Activated naive CD4-positive, alpha-beta T cell treated with anti-CD3 and anti-CD28 coated beads, Interleukin-2, amount 50 U/mL, for 24 hours (primary cell): ENCODE measurements at regions not wholly inside any gene's neighbourhood (a gene's known extent, or its start where the extent isn't known, plus 50 kb on each side); places are given as distances from the start of the nearest gene placed in this dataset.
"Not testable (repeated sequence)": the region's sequence is repeated elsewhere in the genome, so short reads cannot be mapped to it uniquely, and the experiment has no call there.

ENCODE experiments used
- H3K27ac Mint-ChIP-seq: one replicate; pipeline ENCODE4 v1.8.0; 2021; ENCODE audit warnings: mild to moderate bottlenecking, mixed read lengths
- H3K27me3 Mint-ChIP-seq: one replicate; pipeline ENCODE4 v1.8.0; 2021; ENCODE audit warnings: mixed read lengths
- H3K36me3 Mint-ChIP-seq: one replicate; pipeline ENCODE4 v1.8.0; 2021; ENCODE audit warnings: mixed read lengths
- H3K4me1 Mint-ChIP-seq: one replicate; pipeline ENCODE4 v1.8.0; 2021; ENCODE audit warnings: mixed read lengths
- H3K4me3 Mint-ChIP-seq: one replicate; pipeline ENCODE4 v1.8.0; 2021; ENCODE audit warnings: mild to moderate bottlenecking, mixed read lengths
- H3K9me3 Mint-ChIP-seq: one replicate; pipeline ENCODE4 v1.8.0; 2021; ENCODE audit warnings: mixed read lengths

- H3K27me3 Mint-ChIP-seq, H3K4me3 Mint-ChIP-seq, H3K36me3 Mint-ChIP-seq, H3K4me1 Mint-ChIP-seq, H3K27ac Mint-ChIP-seq: not testable (repeated sequence)
- H3K9me3 Mint-ChIP-seq, result peaks cover 18% of the 10 kb centered on the region
Observed at GRCh38 chr6:74594350-74594749, 611.5 kb downstream of the COL12A1 start.

DNA sequence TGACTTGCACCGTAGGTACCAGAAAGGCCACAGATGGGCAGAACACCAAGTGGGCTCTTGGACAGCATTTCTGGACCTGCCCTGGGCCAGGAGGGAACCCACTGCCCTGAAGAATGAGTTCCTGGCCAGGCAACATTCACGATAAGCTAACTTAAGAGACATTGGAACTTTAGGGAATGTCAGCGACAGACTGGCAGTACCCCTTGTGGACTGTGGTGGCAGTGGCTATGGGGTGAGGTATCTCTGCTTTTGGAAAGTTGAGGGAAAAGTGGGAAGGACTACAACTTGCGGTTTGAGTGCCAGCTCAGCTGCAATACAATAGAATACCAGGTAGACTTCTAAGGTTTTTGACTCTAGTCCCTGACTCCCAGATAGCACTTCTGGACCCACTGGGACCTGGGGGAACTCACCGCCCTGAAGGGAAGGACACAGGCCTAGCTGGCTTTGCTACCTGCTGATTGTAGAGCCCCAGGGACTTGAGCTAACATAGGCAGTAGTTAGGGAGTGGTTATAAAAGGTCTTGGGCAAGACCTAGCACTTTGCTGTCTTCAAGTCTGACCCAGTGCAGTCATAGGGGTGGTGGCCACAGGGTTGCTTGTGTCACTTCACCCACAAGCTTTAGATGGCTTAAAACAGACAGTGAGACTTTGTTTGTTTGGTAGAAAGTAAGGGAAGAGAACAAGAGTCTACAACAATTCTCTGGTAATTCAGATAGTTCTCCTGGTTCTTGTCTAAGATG lies 617.6 kb downstream of the COL12A1 start:
- H3K4me1 Mint-ChIP-seq, result no peaks in the 10 kb centered on the region
- H3K36me3 Mint-ChIP-seq, result no peaks in the 10 kb centered on the region
- no peak overlapping the region for H3K4me3 Mint-ChIP-seq
- H3K27ac Mint-ChIP-seq, result no peak overlapping the region
- H3K9me3 Mint-ChIP-seq, result peaks cover 28% of the 10 kb centered on the region
- no peaks in the 10 kb centered on the region for H3K27me3 Mint-ChIP-seq

GRCh38 chr6:74587386-74587785 lies 618.5 kb downstream of the COL12A1 start:
- Mint-ChIP-seq H3K4me3 (no peak overlapping the region), H3K9me3 (peaks cover 28% of the 10 kb centered on the region), H3K4me1 (no peaks in the 10 kb centered on the region), H3K36me3 (no peaks in the 10 kb centered on the region), H3K27me3 (no peaks in the 10 kb centered on the region), H3K27ac (no peak overlapping the region)

DNA sequence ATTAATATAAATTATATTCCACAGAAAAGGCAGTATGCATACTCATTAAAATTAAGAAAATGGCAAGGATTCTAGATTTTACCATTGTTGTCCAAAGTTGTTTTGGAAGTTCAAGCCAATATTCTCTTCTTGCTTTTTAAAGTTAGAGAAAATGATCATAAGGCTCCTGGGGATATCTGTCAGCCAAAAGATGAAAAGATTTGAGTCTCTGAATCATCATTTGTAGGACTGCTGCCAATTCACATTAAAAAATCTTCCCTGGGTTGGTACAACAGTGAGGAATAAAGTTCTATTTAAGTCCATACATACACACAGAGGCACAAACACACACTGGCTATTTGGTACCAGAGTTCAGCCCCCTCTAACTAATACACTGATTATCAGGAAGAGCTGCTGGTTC lies 620.1 kb downstream of the COL12A1 start:
- Mint-ChIP-seq H3K4me3 (no peak overlapping the region), H3K4me1 (no peaks in the 10 kb centered on the region)

DNA sequence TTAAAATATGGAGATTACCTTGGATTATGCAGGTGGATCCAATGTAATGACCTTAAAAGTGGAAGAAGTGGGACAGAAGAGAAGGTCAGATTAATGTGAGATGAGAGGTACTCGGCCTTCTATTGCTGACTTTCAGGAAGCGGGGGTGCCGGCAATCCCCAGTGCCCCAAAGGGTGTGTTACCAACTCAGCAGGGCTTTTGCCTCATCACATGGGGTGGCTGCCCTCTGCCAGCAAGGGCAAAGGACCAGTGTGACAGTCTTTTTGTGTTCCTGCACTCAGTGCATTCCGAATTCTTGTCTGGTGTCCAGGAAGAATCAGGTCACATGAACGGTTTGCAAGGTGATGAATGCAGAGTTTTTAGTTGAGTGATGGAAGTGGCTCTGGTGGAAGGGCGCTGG lies 624.2 kb downstream of the COL12A1 start:
- Mint-ChIP-seq H3K36me3 (no peaks in the 10 kb centered on the region), H3K27ac (no peak overlapping the region), H3K4me3 (no peak overlapping the region), H3K27me3 (no peaks in the 10 kb centered on the region), H3K4me1 (no peaks in the 10 kb centered on the region), H3K9me3 (peaks cover 7% of the 10 kb centered on the region)

More for the DNA sequence above, 620.1 kb downstream of the COL12A1 start:
- Mint-ChIP-seq H3K36me3 (no peaks in the 10 kb centered on the region), H3K9me3 (peaks cover 18% of the 10 kb centered on the region), H3K27me3 (no peaks in the 10 kb centered on the region), H3K27ac (no peak overlapping the region)

- H3K36me3 Mint-ChIP-seq, result no peaks in the 10 kb centered on the region
Observed at GRCh38 chr6:74579794-74580193, 626.1 kb downstream of the COL12A1 start.

GRCh38 chr6:74579047-74579446 lies 626.8 kb downstream of the COL12A1 start:
- H3K36me3 Mint-ChIP-seq, result no peaks in the 10 kb centered on the region
- H3K9me3 Mint-ChIP-seq, result no peaks in the 10 kb centered on the region
- H3K27me3 Mint-ChIP-seq, result no peaks in the 10 kb centered on the region
- no peak overlapping the region for H3K27ac Mint-ChIP-seq
- no peaks in the 10 kb centered on the region for H3K4me1 Mint-ChIP-seq
- H3K4me3 Mint-ChIP-seq, result no peak overlapping the region

More at GRCh38 chr6:74579794-74580193, 626.1 kb downstream of the COL12A1 start:
- Mint-ChIP-seq H3K9me3 (no peaks in the 10 kb centered on the region), H3K4me1 (no peaks in the 10 kb centered on the region), H3K27me3 (no peaks in the 10 kb centered on the region), H3K27ac (no peak overlapping the region), H3K4me3 (no peak overlapping the region)

DNA sequence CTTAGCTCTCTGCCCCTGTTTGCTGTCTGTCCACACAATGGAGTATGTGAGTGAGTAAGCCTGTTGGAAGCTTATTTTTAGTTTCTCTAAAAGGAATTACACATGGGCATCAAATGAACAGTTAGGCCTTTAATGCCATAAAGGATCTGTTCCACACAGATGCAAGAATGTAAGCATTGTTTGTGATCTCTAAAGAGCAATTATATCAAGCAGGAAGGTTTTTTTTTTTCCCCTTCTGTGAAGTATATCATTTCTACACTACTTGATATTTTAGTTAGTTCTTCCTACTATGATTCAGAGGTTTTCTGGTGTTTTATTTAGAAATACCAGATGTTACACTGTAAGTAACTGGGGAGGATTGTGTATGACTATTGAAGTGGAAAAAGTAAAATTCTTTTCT lies 627.5 kb downstream of the COL12A1 start:
- Mint-ChIP-seq H3K36me3 (no peaks in the 10 kb centered on the region), H3K27ac (no peak overlapping the region), H3K4me1 (no peaks in the 10 kb centered on the region), H3K27me3 (no peaks in the 10 kb centered on the region), H3K9me3 (no peaks in the 10 kb centered on the region), H3K4me3 (no peak overlapping the region)

DNA sequence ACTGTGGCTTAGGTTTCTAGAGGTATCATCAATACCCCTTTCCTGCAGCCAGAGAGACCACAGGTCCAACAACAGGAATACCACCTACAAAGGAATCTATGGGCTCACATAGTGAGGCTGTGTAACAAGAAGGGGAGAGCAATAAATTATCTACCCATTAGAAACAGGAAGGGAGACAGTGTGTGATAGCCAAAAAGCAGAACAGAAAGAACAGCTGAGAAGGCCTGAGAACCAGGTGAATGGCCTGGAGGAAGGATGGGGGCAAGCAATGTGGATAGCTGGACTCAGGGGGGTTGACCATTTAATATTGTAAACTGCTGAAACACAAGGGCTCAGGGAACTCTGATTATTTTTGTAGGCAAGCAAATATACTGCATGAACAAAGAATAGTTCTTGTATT lies 628.2 kb downstream of the COL12A1 start:
- H3K9me3 Mint-ChIP-seq, result no peaks in the 10 kb centered on the region
- H3K4me1 Mint-ChIP-seq, result no peaks in the 10 kb centered on the region
- no peak overlapping the region for H3K27ac Mint-ChIP-seq
- no peaks in the 10 kb centered on the region for H3K27me3 Mint-ChIP-seq
- no peaks in the 10 kb centered on the region for H3K36me3 Mint-ChIP-seq
- H3K4me3 Mint-ChIP-seq, result no peak overlapping the region

DNA sequence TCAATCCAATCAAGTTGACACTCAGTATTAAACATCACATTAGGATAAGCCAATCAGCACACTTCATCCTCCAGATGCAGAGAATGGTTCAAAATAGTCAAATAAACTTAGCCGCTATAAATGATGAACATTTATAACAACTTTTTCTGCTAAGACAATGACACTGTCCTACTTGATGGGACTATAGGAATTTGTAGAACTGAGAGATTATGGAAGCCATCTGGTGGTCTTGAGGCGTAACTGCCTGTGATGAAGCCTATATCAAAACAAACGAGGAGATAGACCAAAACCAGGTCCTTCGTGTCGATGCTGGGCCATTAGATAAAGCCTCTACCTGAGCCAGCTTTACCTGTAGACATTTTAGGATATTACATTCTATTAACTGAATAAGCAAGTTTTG lies 631.1 kb downstream of the COL12A1 start:
- H3K4me1 Mint-ChIP-seq, result no peaks in the 10 kb centered on the region

DNA sequence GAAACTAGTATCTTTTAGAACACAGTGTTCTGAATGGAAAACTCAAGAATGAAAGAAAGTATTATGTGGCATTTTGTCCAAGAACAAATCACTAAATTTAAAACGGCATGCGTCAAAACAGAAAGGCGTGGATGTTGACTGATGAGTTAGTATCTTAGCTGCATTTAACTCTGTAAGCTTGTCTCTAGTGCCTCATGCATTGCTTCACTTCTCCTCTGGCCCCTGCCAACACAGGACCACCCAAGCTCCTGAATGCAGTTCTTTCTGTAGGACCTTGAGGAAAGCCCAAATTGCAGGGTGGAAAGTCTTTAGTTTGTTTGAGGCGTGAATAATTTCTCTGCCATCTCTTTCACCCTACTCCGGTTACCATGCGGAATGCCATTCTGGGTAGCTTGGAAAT lies 632.2 kb downstream of the COL12A1 start:
- no peaks in the 10 kb centered on the region for H3K27me3 Mint-ChIP-seq
- no peak overlapping the region for H3K27ac Mint-ChIP-seq
- H3K36me3 Mint-ChIP-seq, result no peaks in the 10 kb centered on the region
- no peaks in the 10 kb centered on the region for H3K4me1 Mint-ChIP-seq
- H3K4me3 Mint-ChIP-seq, result no peak overlapping the region
- H3K9me3 Mint-ChIP-seq, result no peaks in the 10 kb centered on the region

More for the DNA sequence above, 631.1 kb downstream of the COL12A1 start:
- H3K27me3 Mint-ChIP-seq, result no peaks in the 10 kb centered on the region
- no peak overlapping the region for H3K4me3 Mint-ChIP-seq
- no peaks in the 10 kb centered on the region for H3K36me3 Mint-ChIP-seq
- no peaks in the 10 kb centered on the region for H3K9me3 Mint-ChIP-seq
- H3K27ac Mint-ChIP-seq, result no peak overlapping the region

- Mint-ChIP-seq H3K4me1 (no peaks in the 10 kb centered on the region), H3K4me3 (no peak overlapping the region), H3K27ac (no peak overlapping the region), H3K36me3 (no peaks in the 10 kb centered on the region), H3K9me3 (no peaks in the 10 kb centered on the region), H3K27me3 (no peaks in the 10 kb centered on the region)
Observed at GRCh38 chr6:74570044-74570443, 635.8 kb downstream of the COL12A1 start.

DNA sequence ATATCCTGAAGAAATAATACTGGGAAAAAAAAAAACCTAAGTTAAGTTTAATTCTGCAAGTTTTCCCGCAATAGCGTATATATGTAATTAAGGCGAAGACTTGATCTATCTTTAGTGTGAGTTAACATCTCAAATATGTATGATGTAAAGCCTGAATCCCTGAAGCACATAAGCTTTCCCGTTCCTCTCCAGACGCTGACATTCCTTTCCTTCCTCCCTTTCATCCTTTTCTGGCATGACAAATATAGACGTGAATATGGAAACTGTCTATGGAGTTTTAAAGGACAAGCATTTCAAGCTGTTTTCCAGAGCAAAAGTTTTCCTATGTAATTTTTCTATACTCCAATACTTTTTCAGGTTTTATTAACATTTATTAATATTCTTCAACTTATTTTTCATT lies 637.0 kb downstream of the COL12A1 start:
- no peaks in the 10 kb centered on the region for H3K27me3 Mint-ChIP-seq
- no peaks in the 10 kb centered on the region for H3K9me3 Mint-ChIP-seq
- no peaks in the 10 kb centered on the region for H3K36me3 Mint-ChIP-seq

DNA sequence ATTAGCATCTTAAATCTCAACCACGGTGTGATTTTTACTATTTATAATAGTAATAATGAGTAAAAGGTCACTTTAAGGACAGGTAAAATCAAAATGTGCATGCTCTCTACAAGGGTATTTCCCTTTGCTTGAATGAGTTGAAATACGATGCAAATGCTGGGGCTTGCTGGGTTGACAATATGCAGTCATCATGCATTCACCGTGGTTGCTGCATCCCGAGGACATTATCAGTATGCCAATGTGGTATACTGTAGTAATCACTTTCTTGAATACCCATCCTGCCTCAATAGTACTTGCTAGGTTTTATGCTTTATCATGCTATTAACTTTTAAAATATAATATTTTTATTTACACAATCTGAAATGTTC lies 637.9 kb downstream of the COL12A1 start:
- not testable (repeated sequence) for H3K27me3 Mint-ChIP-seq, H3K4me3 Mint-ChIP-seq, H3K27ac Mint-ChIP-seq, H3K36me3 Mint-ChIP-seq, H3K4me1 Mint-ChIP-seq, H3K9me3 Mint-ChIP-seq

More for the DNA sequence above, 637.0 kb downstream of the COL12A1 start:
- H3K4me3 Mint-ChIP-seq, result no peak overlapping the region
- H3K4me1 Mint-ChIP-seq, result no peaks in the 10 kb centered on the region
- no peak overlapping the region for H3K27ac Mint-ChIP-seq

GRCh38 chr6:74567281-74567922 lies 638.5 kb downstream of the COL12A1 start:
- no peaks in the 10 kb centered on the region for H3K27me3 Mint-ChIP-seq
- H3K27ac Mint-ChIP-seq, result no peak overlapping the region
- no peak overlapping the region for H3K4me3 Mint-ChIP-seq
- no peaks in the 10 kb centered on the region for H3K36me3 Mint-ChIP-seq
- no peaks in the 10 kb centered on the region for H3K4me1 Mint-ChIP-seq
- no peaks in the 10 kb centered on the region for H3K9me3 Mint-ChIP-seq

DNA sequence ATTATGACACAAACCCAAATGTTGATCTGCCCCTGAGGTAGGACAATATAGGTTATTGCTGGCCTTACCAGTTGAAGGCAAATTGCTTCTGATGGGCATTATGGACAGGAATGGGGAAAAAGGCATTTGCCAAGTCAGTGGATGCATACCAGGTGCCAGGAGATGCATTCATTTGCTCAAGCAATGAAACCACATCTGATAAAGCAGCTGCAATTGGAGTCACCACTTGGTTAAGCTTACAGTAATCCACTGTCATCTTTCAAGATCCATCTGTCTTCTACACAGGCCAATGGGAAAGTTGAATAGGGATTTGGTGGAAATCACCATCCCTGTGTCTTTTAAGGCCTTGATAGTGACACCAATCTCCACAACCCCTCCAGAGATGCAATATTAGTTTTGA lies 648.6 kb downstream of the COL12A1 start:
- Mint-ChIP-seq H3K4me3 (no peak overlapping the region), H3K9me3 (no peaks in the 10 kb centered on the region), H3K27me3 (no peaks in the 10 kb centered on the region), H3K36me3 (no peaks in the 10 kb centered on the region), H3K4me1 (no peaks in the 10 kb centered on the region), H3K27ac (no peak overlapping the region)

GRCh38 chr6:74554041-74554440 lies 651.8 kb downstream of the COL12A1 start:
- Mint-ChIP-seq H3K27me3 (no peaks in the 10 kb centered on the region), H3K9me3 (no peaks in the 10 kb centered on the region), H3K27ac (no peak overlapping the region), H3K36me3 (no peaks in the 10 kb centered on the region), H3K4me1 (no peaks in the 10 kb centered on the region), H3K4me3 (no peak overlapping the region)
